CMK (cell line): ENCODE measurements at regions not wholly inside any gene's neighbourhood (a gene's known extent, or its start where the extent isn't known, plus 50 kb on each side); places are given as distances from the start of the nearest gene placed in this dataset.
"Not testable (repeated sequence)": the region's sequence is repeated elsewhere in the genome, so short reads cannot be mapped to it uniquely, and the experiment has no call there.

Experiments used
- DNase-seq: peaks from one replicate; pipeline ENCODE4 v3.0.0-alpha.2; 2010; ENCODE audit warnings: low read depth

- no peak for DNase-seq
Measured at GRCh38 chr6:170193326-170193821, 97.5 kb downstream of the DLL1 start.

- no peak for DNase-seq
Measured at GRCh38 chr6:170192905-170193304, 98.0 kb downstream of the DLL1 start.

GRCh38 chr6:170192101-170192500, 98.8 kb downstream of the DLL1 start:
- DNase-seq = not testable (repeated sequence)

- DNase-seq = no peak
Measured at GRCh38 chr6:170190046-170190445, 100.8 kb downstream of the DLL1 start.

GRCh38 chr6:170189236-170189635, 101.6 kb downstream of the DLL1 start:
- DNase-seq = no peak

- no peak for DNase-seq
Measured at GRCh38 chr6:170188571-170189001, 102.3 kb downstream of the DLL1 start.

- DNase-seq = no peak
Measured at GRCh38 chr6:170187669-170188566, 103.0 kb downstream of the DLL1 start.

GRCh38 chr6:170186941-170187668, 103.8 kb downstream of the DLL1 start:
- no peak for DNase-seq

- DNase-seq = no peak
Measured at GRCh38 chr6:170186006-170186935, 104.6 kb downstream of the DLL1 start.

- DNase-seq = no peak
Measured at GRCh38 chr6:170185175-170185978, 105.5 kb downstream of the DLL1 start.

- no peak for DNase-seq
Measured at GRCh38 chr6:170184316-170184715, 106.6 kb downstream of the DLL1 start.

GRCh38 chr6:170183521-170183920, 107.4 kb downstream of the DLL1 start:
- no peak for DNase-seq

- DNase-seq = no peak
Measured at GRCh38 chr6:170182781-170183120, 108.1 kb downstream of the DLL1 start.

GRCh38 chr6:170182093-170182780, 108.6 kb downstream of the DLL1 start:
- no peak for DNase-seq

- DNase-seq = no peak
Measured at GRCh38 chr6:170181338-170181690, 109.6 kb downstream of the DLL1 start.

GRCh38 chr6:170180671-170181337, 110.1 kb downstream of the DLL1 start:
- no peak for DNase-seq

- no peak for DNase-seq
Measured at GRCh38 chr6:170179616-170180324, 111.1 kb downstream of the DLL1 start.

- no peak for DNase-seq
Measured at GRCh38 chr6:170178561-170179477, 112.1 kb downstream of the DLL1 start.
